ENCODE measurements at regions not wholly inside any gene's neighbourhood (a gene's known extent, or its start where the extent isn't known, plus 50 kb on each side); places are given as distances from the start of the nearest gene placed in this dataset.

GRCh38 chr5:87770016-87770570 is 357.4 kb upstream of the CCNH start:
- peaks cover 13% of the 10 kb centered on the region for H3K27me3 ChIP-seq
- no peak for DNase-seq (ENCODE audit: low read depth in 1 of 2, low spot score in 1 of 2)
- no peaks in the 10 kb centered on the region for H3K9me3 ChIP-seq (ENCODE audit: low read depth)
- no peaks in the 10 kb centered on the region for H3K4me1 ChIP-seq (ENCODE audit: low read depth)
- H3K27ac ChIP-seq = no peak overlapping the region
- H3K36me3 ChIP-seq = no peaks in the 10 kb centered on the region
- TF ChIP-seq CTCF (IDR thresholded peaks at IDR 0.05; ENCODE audit: low read depth, low read length) = no peak
- H3K4me3 ChIP-seq = no peak overlapping the region

GRCh38 chr5:87769157-87769556 is 356.4 kb upstream of the CCNH start:
- Histone ChIP-seq H3K27me3 (peaks cover 13% of the 10 kb centered on the region), H3K36me3 (no peaks in the 10 kb centered on the region), H3K4me1 (ENCODE audit: low read depth) (no peaks in the 10 kb centered on the region), H3K9me3 (ENCODE audit: low read depth) (no peaks in the 10 kb centered on the region), H3K4me3 (no peak overlapping the region), H3K27ac (no peak overlapping the region)
- DNase-seq (ENCODE audit: low read depth in 1 of 2, low spot score in 1 of 2) = no peak
- TF ChIP-seq CTCF (IDR thresholded peaks at IDR 0.05; ENCODE audit: low read depth, low read length) = no peak

GRCh38 chr5:87768190-87768589 is 355.5 kb upstream of the CCNH start:
- H3K27me3 ChIP-seq = peaks cover 13% of the 10 kb centered on the region
- H3K4me3 ChIP-seq = no peak overlapping the region
- no peaks in the 10 kb centered on the region for H3K9me3 ChIP-seq (ENCODE audit: low read depth)
- no peak for TF ChIP-seq CTCF (IDR thresholded peaks at IDR 0.05; ENCODE audit: low read depth, low read length)
- no peaks in the 10 kb centered on the region for H3K4me1 ChIP-seq (ENCODE audit: low read depth)
- H3K36me3 ChIP-seq = no peaks in the 10 kb centered on the region
- no peak overlapping the region for H3K27ac ChIP-seq
- no peak for DNase-seq (ENCODE audit: low read depth in 1 of 2, low spot score in 1 of 2)

- no peaks in the 10 kb centered on the region for H3K4me1 ChIP-seq (ENCODE audit: low read depth)
- TF ChIP-seq CTCF (IDR thresholded peaks at IDR 0.05; ENCODE audit: low read depth, low read length) = no peak
- H3K9me3 ChIP-seq (ENCODE audit: low read depth) = no peaks in the 10 kb centered on the region
- H3K4me3 ChIP-seq = no peak overlapping the region
- DNase-seq (ENCODE audit: low read depth in 1 of 2, low spot score in 1 of 2) = no peak
- peaks cover under 1% of the 10 kb centered on the region for H3K27me3 ChIP-seq
- no peak overlapping the region for H3K27ac ChIP-seq
- H3K36me3 ChIP-seq = no peaks in the 10 kb centered on the region
Observed at GRCh38 chr5:87765009-87765408, 352.3 kb upstream of the CCNH start.

GRCh38 chr5:87762631-87763030 is 349.9 kb upstream of the CCNH start:
- H3K4me1 ChIP-seq (ENCODE audit: low read depth) = no peaks in the 10 kb centered on the region
- TF ChIP-seq CTCF (IDR thresholded peaks at IDR 0.05; ENCODE audit: low read depth, low read length) = no peak
- no peak overlapping the region for H3K4me3 ChIP-seq
- H3K27ac ChIP-seq = no peak overlapping the region
- H3K9me3 ChIP-seq (ENCODE audit: low read depth) = no peaks in the 10 kb centered on the region
- no peaks in the 10 kb centered on the region for H3K27me3 ChIP-seq
- no peaks in the 10 kb centered on the region for H3K36me3 ChIP-seq
- DNase-seq (ENCODE audit: low read depth in 1 of 2, low spot score in 1 of 2) = no peak

- Histone ChIP-seq H3K27me3 (no peaks in the 10 kb centered on the region), H3K4me3 (no peak overlapping the region), H3K27ac (no peak overlapping the region), H3K4me1 (ENCODE audit: low read depth) (no peaks in the 10 kb centered on the region), H3K36me3 (no peaks in the 10 kb centered on the region), H3K9me3 (ENCODE audit: low read depth) (no peaks in the 10 kb centered on the region)
- no peak for DNase-seq (ENCODE audit: low read depth in 1 of 2, low spot score in 1 of 2)
- TF ChIP-seq CTCF (IDR thresholded peaks at IDR 0.05; ENCODE audit: low read depth, low read length) = no peak
Observed at GRCh38 chr5:87756951-87757350, 344.2 kb upstream of the CCNH start.
